ENCODE measurements at regions not wholly inside any gene's neighbourhood (a gene's known extent, or its start where the extent isn't known, plus 50 kb on each side); places are given as distances from the start of the nearest gene placed in this dataset.
A peak's percentile ranks its signal among the peaks of the same experiment; 100 is the strongest.

GRCh38 chr20:7712661-7713060, 227.6 kb downstream of the HAO1 start:
- H3K4me3 ChIP-seq = no peak overlapping the region
- no peak overlapping the region for H3K27ac ChIP-seq
- peaks cover 21% of the 10 kb centered on the region for H3K4me1 ChIP-seq
- FAIRE-seq (no peak), ATAC-seq (no peak), DNase-seq (ENCODE audit: low read depth in 1 of 2, low spot score in 1 of 2) (no peak)
- CTCF ChIA-PET = no interaction called here
- no peak overlapping the region for H3K4me2 ChIP-seq
- TF ChIP-seq ZFP36 (IDR thresholded peaks at IDR 0.05; ENCODE audit: borderline replicate concordance, partially characterized antibody) (no peak), SMC3 (IDR thresholded peaks at IDR 0.05) (no peak), HOXB13 (CRISPR knock-in tag; IDR thresholded peaks at IDR 0.05; ENCODE audit: low read depth) (no peak), ELK1 (IDR thresholded peaks at IDR 0.05; ENCODE audit: low read depth, low read length) (no peak), HOXB5 (CRISPR knock-in tag; IDR thresholded peaks at IDR 0.05) (no peak), USF2 (IDR thresholded peaks at IDR 0.05) (no peak), ATOH8 (CRISPR knock-in tag; IDR thresholded peaks at IDR 0.05; ENCODE audit: low read depth) (no peak), MAFK (IDR thresholded peaks at IDR 0.05; ENCODE audit: partially characterized antibody) (no peak)
- POLR2A ChIA-PET = no interaction called here
- peaks cover 5% of the 10 kb centered on the region; the same call in 1 of the 3 replicates for H3K9me3 ChIP-seq
- 16% methylated on average over 1 of the region's 1 CpG for WGBS (ENCODE audit: missing lambda C conversion rate)

- 0% methylated on average over 1 of the region's 1 CpG for WGBS (ENCODE audit: missing lambda C conversion rate)
- POLR2A ChIA-PET = interaction anchor here (0.6 kb wide), 1 partner anchor 945 kb away, joined by 3 read pairs; no protein-coding TSS in a partner anchor
Observed at GRCh38 chr20:7714549-7714948, 225.7 kb downstream of the HAO1 start.

GRCh38 chr20:7716286-7716972, 223.8 kb downstream of the HAO1 start:
- TF ChIP-seq NFE2L2 (conservative IDR thresholded peaks at IDR 0.05; ENCODE audit: low read length) (no peak), TP53 (CRISPR knock-in tag; IDR thresholded peaks at IDR 0.05) (no peak), EHMT2 (IDR thresholded peaks at IDR 0.05; ENCODE audit: low read depth) (no peak), PHF8 (IDR thresholded peaks at IDR 0.05; ENCODE audit: borderline replicate concordance, low read depth) (no peak), HOXB5 (CRISPR knock-in tag; IDR thresholded peaks at IDR 0.05) (no peak), HDAC2 (IDR thresholded peaks at IDR 0.05) (no peak), RAD21 (conservative IDR thresholded peaks at IDR 0.05 in 1 of 2, IDR thresholded peaks at IDR 0.05 in 1 of 2) (no peak), ZC3H11A (IDR thresholded peaks at IDR 0.05) (no peak), FOSL2 (IDR thresholded peaks at IDR 0.05) (no peak), FOSL2 (CRISPR knock-in tag; IDR thresholded peaks at IDR 0.05) (no peak), NPAS2 (CRISPR knock-in tag; IDR thresholded peaks at IDR 0.05; ENCODE audit: borderline replicate concordance) (no peak), FOSB (CRISPR knock-in tag; IDR thresholded peaks at IDR 0.05) (no peak), HEYL (CRISPR knock-in tag; IDR thresholded peaks at IDR 0.05) (no peak), EP300 (IDR thresholded peaks at IDR 0.05) (no peak), KDM5A (IDR thresholded peaks at IDR 0.05) (no peak)
- no peak for ATAC-seq
- Histone ChIP-seq H3K4me1 (peaks cover 8% of the 10 kb centered on the region; the same call in 2 of the 3 replicates), H3K27ac (no peak overlapping the region), H3K9me3 (peaks cover 5% of the 10 kb centered on the region; the same call in 1 of the 3 replicates), H3K4me3 (no peak overlapping the region), H3K4me2 (no peak overlapping the region)
- POLR2A ChIA-PET = no interaction called here
- CTCF ChIA-PET = no interaction called here
- 58% methylated on average over 6 of the region's 6 CpGs for WGBS (ENCODE audit: missing lambda C conversion rate)
- DNase-seq (ENCODE audit: low read depth in 1 of 2, low spot score in 1 of 2) = no peak
- FAIRE-seq = no peak

More at GRCh38 chr20:7714549-7714948, 225.7 kb downstream of the HAO1 start:
- no peak for FAIRE-seq
- peak in 1 of 2 experiments; percentile 45; a peak in 2 of 5 replicates for TF ChIP-seq RAD21 (conservative IDR thresholded peaks at IDR 0.05 in 1 of 2, IDR thresholded peaks at IDR 0.05 in 1 of 2)
- TF ChIP-seq HOXA7 (CRISPR knock-in tag; IDR thresholded peaks at IDR 0.05) = no peak
- H3K4me3 ChIP-seq = no peak overlapping the region
- CTCF ChIA-PET = interaction anchor here (1.0 to 1.5 kb wide), 2 partner anchors 36 to 145 kb away, joined by 3 to 6 read pairs; no protein-coding TSS in a partner anchor
- 0 out of 6 replicates have a peak overlapping the region, but pooled peaks of 1 of the 2 experiments have one; percentile 11 for H3K27ac ChIP-seq
- DNase-seq (ENCODE audit: low read depth in 1 of 2, low spot score in 1 of 2) = peak; percentile 7 to 70
- peaks cover 21% of the 10 kb centered on the region for H3K4me1 ChIP-seq
- peak; percentile 34 to 62; a peak in 3 of 6 replicates for ATAC-seq
- peaks cover 5% of the 10 kb centered on the region; the same call in 1 of the 3 replicates for H3K9me3 ChIP-seq
- H3K4me2 ChIP-seq = peak overlapping the region; percentile 33

Data from A549 (cell line).